ENCODE measurements at regions not wholly inside any gene's neighbourhood (a gene's known extent, or its start where the extent isn't known, plus 50 kb on each side); places are given as distances from the start of the nearest gene placed in this dataset.

GRCh38 chr2:8573234-8573941, 108.5 kb upstream of the ID2 start:
- TF ChIP-seq CTCF (IDR thresholded peaks at IDR 0.05; ENCODE audit: low read depth, low read length) (no peak), MYC (IDR thresholded peaks at IDR 0.05; ENCODE audit: low read depth, low read length) (no peak)

Data from NB4 (cell line).